ENCODE measurements at regions not wholly inside any gene's neighbourhood (a gene's known extent, or its start where the extent isn't known, plus 50 kb on each side); places are given as distances from the start of the nearest gene placed in this dataset.
"Not testable (repeated sequence)": the region's sequence is repeated elsewhere in the genome, so short reads cannot be mapped to it uniquely, and the experiment has no call there.

DNA sequence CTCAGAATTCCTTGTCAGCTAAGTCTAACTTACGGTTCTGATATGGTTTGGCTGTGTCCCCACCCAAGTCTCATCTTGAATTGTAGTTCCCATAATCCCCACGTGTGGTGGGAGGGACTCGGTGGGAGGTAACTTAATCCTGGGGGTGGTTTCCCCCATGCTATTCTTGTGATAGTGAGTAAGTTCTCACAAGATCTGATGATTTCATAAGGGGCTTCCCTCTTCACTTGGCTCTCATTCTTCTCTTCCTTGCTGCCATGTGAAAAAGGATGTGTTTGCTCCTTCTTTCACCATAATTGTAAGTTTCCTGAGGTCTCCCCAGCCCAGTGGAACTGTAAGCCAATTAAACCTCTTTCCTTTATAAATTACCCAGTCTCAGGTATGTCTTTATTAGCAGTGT lies 163.0 kb downstream of the PMAIP1 start:
- DNase-seq (ENCODE audit: low spot score) = not testable (repeated sequence)

DNA sequence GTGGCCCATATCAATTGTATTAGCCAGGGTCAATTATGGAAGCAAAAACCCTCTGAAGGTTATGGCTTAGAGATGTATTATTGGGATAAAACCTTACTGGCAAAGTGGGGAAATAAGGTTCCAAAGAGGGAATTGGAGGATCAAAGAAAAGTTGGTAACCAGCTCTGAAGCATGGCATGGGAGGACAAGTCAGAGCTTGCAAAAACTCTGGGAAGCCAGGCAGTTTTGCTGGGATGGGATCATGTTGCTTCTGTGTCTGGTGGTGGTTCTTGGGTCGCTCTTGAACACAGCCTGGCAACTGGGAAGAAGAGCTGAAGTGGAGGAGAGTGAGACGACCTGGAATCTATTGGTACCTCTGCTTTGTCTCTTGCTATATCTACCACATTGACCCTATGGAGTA lies 162.6 kb downstream of the PMAIP1 start:
- DNase-seq (ENCODE audit: low spot score) = no peak

DNA sequence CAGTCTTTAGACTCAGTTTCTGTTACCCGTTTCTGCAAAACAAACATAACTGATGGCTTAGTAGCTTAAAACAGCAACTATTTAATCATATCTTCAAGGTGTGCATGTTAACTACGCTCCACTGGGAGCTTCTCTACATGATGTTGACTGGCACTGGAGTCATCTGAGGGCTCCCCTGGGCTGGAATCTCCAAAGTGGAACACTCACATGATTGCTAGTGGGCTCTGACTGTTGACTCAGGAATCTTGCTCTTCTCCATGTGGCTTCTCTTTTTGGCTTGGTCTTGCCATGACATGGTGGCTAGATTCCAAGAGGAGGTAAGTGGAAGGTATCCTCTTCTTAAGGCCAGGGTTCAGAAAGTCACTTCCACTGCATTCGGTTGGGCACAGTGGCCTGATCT lies 160.8 kb downstream of the PMAIP1 start:
- no peak for DNase-seq (ENCODE audit: low spot score)

DNA sequence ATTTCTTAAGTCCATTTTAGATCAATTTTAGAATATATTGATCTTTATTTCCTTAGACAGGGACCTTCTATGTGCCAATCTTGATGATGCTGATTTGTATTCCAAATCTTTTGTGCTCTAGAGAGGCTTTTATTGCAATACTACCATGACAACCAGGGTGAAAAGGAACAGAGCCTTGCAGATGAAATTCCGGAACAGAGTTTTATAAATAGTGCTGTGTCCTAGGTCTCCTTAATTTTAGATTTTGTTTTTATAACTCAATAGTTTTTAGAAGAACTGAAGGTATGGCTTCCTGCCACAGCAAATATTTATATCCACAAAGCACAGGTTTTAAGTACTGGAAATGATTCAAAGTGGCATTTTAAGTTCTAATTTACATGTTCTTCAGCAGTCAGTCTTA lies 160.2 kb downstream of the PMAIP1 start:
- DNase-seq (ENCODE audit: low spot score) = no peak

DNA sequence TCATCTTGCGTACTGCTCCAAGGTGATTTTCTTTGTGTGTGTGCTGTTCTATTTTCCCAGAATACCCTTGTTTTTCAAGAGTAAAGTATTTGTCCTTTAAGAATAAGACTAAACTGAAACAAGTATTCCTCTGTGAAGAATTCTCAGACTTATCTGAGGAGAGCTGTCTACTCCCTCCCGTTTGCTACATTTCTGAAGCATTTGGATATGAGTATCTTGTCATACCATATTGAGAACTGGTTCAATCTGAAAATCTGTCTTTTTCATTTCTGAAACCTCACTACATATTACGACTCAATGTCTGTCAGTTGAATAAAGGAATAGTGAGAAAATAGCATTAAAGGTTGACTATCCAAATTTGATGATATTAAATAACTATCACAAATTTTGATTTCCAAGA lies 159.4 kb downstream of the PMAIP1 start:
- no peak for DNase-seq (ENCODE audit: low spot score)

DNA sequence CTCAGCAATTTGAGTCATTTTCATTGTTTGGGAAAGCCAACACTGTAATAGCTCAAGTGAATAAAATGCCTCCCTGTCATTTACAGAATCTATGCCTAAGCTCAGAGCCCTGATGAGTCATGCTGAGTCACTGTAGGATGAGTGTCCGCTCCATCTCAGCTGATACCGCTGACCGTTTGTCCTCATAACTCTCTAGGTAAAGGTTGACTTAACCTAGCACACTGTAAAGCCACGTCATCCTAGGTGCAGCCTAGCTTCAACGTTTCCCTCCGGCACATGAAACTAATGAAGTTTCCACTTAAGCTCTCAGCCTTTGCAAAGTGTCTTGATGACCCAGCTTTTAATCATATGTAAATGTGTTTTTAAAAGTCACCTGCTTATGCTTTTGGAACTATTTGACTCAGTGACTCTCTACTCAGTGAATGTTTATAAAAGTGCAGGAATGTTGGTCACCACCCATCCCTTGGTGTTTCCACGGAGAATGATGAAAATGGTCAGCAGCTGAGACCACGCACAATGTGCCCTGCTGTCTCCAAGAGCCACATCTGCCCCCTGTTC lies 154.0 kb downstream of the PMAIP1 start:
- DNase-seq (ENCODE audit: low spot score) = peak; percentile 92

DNA sequence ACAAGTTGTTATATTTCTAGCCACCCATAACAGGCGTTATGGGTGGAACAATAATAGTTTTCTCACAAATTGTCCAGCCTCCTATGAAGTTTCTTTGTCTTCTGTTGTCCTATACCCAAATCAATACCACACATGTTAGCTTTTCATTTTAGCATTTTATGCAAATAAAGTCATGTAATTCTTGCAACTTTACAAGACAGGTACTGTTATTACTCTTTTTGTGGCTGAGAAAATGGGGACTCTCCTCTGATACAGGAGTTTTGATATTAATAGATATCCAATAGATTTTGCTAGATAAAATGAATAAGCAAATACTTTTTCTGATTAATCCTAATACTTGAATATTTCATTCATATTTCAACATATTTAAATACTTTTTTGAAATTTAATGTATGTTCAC lies 151.0 kb downstream of the PMAIP1 start:
- DNase-seq (ENCODE audit: low spot score) = no peak

DNA sequence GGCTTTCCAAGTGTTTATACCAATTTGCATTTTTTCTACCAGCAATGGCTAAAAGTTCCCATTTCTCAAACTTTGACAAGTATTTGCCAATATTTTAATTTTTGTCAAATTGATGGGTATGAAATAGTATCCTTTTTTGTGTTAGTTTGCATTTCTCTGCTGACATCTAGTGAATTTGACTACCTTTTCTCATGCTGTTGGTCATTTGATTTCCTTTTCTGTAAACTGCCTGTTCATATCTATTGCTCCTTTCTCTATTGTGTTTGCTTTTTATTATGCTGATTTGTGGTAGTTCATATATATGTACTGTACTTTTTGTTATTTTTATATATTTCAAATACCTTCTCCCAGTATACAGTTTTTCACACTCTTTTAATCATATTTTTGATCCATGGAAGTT lies 149.4 kb downstream of the PMAIP1 start:
- DNase-seq (ENCODE audit: low spot score) = no peak

DNA sequence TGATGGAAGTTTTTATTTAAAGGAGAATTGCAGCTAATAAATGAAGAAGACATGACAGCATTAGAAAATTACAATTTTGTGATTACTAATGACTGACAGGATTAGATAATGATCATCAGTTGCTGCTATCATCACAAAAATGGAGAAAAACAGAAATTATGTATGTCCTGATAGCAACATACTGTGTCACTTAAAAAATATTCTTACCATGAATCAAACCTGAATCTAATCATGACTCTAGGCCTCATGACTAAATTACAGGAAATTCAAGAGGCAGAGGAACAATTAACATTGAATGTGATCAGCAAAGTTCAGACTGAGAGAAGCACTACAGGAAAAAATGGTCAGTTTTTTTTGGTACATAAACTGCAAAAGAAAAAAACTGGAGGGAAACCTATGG lies 147.8 kb downstream of the PMAIP1 start:
- DNase-seq (ENCODE audit: low spot score) = peak; percentile 58

DNA sequence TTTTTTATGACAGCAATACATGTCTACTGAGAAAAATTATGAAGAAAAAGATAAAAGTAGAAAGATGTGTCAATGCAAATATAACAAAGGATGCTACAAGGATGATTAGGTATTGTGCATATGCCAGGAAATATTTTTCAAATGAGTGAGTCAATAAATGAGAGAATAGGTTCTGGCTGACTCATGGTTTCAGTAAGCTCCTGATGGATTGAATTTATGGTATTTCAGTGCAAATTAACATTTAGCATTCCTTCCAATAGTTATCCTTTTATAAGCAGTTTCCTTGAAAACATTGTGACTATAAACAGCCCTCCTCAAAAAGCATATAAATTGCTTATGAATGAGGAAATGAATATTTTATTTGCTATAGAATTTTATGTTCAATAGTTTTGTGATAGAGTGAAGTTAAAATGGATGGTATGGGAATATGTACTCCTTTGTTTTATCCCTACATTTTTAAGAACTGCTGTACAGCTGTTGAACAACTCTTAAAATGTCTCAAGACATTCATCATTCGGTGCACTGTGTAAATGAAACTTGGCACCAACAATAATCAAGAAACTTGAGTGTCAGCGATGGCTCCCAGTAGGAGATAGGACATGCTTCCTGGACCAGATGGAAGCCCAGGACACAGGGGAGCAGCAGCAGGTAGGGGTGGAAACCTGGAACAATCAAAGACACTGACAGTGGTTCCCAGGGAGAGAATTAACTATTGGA lies 144.7 kb downstream of the PMAIP1 start:
- DNase-seq (ENCODE audit: low spot score) = peak; percentile 70

DNA sequence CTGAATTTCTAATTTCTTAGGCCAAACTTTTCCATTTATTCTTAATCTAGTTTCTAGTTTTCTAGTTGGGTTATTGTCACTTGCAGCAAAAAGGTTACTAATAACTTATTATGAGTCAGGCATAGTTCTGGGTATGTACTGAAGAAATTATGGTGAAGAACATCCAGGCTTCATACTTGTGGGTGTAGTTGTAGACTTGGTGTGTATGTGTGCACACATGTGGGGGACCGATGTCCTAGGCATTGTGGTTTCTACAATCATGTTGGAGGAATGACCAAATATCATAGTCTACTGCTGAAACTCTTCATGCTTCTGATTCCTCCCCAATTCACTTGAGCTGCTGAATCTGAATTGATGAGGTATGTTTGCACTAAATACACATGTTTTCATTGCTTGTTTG lies 141.2 kb downstream of the PMAIP1 start:
- DNase-seq (ENCODE audit: low spot score) = no peak

DNA sequence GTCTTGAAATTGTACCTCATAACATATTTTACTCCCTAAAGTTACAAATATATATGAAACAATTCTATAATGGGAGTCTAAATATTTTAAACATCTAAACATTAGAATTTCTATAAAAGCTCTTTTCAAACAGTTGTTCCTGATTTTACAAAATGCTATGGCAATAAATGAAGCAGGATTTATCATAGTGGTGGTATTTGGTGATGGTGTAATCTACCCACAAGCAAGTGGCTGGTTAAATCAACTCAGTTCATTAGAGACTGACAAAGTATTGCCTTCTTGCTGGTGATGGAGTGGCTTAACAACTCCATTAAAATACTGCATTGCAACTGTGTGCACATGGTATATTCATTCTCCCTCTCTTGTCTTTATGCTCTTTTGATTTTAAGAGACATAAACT lies 138.9 kb downstream of the PMAIP1 start:
- DNase-seq (ENCODE audit: low spot score) = no peak

DNA sequence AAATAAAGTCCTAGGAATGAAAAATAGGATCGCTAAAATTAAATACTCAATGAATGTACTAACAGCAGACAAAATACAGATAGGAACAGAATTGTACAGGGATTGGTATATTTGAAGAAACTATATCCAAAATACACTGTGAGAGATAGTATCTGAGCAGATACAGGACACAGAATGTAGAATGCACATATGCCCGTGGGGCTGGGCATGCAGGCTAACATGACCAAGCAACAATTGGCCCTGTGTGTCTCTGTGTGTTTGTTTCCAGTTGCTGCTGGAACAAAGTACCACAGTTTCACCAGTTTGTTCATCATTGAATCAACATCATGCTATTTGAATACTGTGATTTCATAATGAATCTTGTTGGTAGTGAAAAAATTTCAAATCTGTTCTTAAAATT lies 127.6 kb downstream of the PMAIP1 start:
- no peak for DNase-seq (ENCODE audit: low spot score)

DNA sequence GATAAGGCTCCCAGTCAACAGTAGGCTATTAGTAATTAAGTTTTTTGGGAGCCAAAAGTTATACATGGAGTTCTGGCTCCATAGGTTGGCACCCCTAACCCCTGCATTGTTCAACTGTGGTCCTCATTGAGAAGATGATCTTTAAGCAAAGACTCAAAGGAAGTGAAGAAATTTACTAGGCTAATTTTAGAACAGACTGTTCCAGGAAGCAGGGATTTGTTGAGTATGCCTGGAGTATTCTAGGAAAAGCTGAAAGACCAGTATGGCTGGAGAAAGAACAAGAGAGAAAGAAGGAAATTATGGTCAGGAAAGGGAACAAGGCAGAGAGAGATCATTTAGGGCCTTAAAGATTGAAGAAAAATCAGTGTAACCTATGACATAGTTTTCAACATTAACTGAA lies 125.1 kb downstream of the PMAIP1 start:
- DNase-seq (ENCODE audit: low spot score) = no peak

DNA sequence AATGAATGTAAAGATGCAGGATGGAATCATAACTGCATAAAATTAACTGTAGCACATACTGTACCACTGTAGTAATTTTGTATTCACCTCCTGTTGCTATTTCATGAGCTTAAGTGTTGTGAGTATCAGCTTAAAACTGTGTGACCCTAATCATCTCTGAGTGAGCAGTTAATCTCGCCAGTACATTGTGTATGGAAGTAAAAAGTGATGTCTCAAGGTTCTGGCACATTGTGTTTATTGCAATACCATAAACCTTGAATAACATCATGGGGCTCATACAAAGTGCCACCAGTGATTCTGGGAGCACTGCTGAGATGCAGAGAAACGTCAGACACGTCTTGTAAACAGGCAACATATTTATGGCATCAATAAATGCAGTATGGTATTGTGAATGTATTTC lies 124.5 kb downstream of the PMAIP1 start:
- no peak for DNase-seq (ENCODE audit: low spot score)

DNA sequence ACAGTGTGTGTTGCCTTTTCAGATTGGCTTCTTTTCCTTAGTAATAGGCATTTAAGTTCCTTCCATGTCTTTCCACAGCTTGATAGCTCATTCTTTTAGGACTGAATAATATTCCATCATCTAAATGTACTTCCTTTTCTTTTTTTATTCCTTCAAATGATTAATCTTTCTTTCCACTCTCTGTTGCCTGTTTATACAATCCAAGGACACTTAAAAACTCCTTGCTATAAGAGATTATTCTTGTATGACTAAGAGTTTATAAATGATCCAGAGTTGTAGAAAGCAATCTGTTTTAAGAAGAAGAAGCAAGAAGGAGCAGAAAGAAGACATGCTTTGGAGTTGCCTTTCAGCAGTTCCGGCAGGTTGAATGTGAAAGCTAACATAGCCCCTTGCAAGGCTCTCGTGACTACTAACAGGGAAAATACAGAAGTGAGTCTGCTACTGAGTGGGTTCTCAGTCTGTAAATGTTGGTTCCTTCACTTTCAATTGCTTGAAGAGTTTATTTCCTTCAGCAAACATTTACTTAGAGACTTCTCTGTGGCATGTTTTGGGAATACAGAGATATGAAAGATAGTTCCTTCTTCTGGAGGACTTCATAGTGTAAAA lies 123.0 kb downstream of the PMAIP1 start:
- DNase-seq (ENCODE audit: low spot score) = no peak

DNA sequence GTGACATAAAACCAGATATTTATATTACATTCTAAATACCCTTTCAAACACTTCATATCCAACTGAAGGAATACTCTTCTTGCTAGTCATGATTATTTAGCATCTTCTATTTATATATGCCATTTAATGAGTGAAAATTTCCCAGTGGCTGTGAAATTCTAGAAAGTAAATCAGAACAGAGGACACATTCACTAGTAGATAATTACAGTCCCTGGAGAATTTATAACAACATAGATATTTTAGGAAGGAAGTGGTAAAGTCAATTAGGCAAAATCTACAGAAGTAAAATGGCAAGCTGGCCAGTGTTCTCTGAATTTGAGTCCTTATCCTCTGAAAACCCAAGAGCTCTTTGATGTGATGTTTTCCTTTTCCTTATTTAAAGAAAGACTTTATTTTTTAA lies 121.8 kb downstream of the PMAIP1 start:
- no peak for DNase-seq (ENCODE audit: low spot score)

DNA sequence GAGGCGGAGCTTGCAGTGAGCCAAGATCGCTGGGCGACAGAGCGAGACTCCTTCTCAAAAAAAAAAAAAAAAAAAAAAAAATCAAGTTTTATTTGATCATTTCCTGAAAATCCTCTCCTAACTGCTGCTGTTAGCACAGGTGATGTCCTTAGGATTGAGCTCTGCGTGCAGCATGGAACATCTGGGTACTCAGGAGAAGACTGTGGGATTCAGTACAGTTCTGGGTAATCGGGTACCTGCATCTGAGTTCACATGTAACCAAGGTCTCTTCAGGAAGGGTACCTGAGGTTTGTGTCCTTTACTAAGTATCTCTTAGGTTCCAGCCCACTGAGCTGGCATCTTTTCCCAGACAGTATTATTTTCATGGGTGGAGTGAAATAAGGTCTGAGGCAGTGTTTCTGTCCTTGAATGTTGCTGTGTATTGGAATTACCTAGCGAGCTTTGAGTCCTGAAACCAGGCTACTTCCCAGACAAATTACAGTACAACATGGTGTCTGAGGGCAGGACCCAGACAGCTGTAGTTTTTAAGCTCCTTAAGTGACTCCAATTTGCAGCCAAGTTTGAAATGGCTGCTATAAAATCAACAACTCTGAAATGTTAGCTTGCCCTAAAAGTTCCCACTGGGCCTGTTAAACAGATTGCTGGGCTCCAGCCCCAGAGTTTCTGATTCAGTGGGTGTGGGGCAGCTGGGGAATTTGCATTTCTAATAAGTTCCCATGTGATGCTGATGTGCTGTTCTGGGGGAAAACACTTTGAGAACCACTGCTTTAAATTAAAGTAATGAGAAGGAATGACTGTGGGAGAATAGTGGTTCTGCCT lies 120.5 kb downstream of the PMAIP1 start:
- DNase-seq (ENCODE audit: low spot score) = no peak

DNA sequence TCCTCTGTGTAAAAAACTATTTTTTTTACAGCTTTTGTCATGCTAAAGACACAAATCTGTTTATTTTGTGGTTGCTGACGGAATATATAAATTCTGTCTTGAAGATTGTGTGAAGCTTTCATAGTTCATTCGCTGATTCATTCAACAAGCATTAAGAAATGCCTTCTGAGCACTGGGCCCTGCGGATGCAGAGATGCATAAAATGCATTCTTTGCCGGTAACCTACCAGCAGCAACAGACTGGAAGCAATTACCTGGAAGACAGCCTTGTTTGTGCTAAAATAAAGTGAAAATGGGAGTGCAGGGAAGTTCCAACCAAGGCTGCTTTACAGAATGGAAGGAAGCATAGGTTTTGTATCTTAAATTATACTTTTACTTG lies 119.7 kb downstream of the PMAIP1 start:
- no peak for DNase-seq (ENCODE audit: low spot score)

DNA sequence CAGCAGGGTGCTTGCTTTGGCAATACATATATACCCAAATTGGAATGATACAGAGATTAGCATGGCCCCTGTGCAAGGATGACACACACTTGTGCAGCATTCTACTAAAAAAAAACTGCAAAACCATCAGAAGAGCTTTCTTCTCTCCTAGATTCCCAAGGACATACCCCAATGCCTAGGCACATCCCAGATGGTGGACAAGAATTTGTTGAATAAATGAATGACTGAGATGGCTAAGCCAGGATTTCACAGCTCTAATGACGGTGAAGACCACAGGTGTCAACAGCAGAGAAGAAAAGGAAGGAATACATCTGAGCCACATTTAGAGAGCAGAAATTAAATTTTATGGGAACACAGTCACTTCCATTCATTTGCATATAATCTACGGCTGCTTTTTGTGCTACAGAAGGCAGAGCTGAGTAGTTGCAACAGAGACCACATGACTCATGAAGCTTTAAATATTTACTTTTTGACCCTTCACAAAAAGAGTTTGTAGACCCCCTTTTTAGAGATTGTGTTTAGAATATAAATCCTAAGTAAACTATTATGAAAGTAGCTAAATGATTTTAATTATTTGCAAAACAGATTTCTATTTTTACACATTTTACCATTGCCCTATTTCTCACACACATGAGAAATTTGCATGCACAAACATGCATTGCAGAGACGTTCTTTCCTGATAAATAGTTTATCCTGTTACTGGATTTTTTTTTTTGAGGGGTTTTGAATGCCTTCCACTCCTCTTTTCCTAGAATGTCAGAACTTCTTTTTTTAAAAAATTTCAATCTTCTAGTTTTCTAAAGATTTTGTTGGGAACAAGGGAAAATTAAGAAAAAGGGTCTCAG lies 119.0 kb downstream of the PMAIP1 start:
- no peak for DNase-seq (ENCODE audit: low spot score)

DNA sequence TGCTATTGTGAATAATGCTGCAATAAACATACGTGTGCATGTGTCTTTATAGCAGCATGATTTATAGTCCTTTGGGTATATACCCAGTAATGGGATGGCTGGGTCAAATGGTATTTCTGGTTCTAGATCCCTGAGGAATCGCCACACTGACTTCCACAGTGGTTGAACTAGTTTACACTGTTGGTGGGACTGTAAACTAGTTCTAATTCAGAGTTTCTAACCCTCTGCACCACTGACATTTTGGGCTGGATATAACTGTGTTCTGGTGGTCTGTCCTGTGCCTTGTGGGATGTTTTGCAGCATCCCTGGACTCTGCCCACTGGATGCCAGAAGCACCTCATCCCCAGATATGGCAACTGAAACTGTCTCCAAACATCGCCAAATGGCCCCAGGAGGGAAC lies 118.3 kb downstream of the PMAIP1 start:
- not testable (repeated sequence) for DNase-seq (ENCODE audit: low spot score)

DNA sequence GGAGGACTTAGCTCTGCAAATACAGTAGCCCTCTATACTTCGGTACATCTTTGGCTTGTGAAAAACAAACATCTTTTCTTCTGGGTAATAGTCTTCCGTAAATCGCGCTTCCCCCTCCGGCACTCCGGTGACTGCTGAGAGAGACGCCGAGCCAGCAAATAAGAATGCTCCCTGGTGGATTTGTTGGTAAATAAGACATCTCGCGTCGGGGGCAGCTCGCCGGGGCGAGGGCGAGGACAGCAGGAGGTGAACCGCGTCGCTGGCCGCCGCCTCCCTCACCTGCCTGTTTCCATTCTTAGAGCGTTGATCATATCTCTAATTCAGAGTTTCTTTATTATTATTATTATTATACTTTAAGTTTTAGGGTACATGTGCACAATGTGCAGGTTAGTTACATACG lies 117.6 kb downstream of the PMAIP1 start:
- no peak for DNase-seq (ENCODE audit: low spot score)

Measured in RKO (cell line).